Retinal pigment epithelial cell (primary cell): ENCODE measurements at regions not wholly inside any gene's neighbourhood (a gene's known extent, or its start where the extent isn't known, plus 50 kb on each side); places are given as distances from the start of the nearest gene placed in this dataset.

Experiments used
- DNase-seq: peaks from one replicate; pipeline ENCODE4 v3.0.0-alpha.2; 2010; ENCODE audit warnings: low read depth
- H3K4me3 ChIP-seq: 2 replicates; pipeline ENCODE4 v1.5.1; 2011; ENCODE audit warnings: mild to moderate bottlenecking, low read length, control low read depth, moderate library complexity
- TF ChIP-seq, protein P1 (sequence below): conservative IDR thresholded peaks from 2 replicates; pipeline ENCODE4 v1.5.1; 2011; ENCODE audit warnings: low read depth, low read length, control low read depth, inconsistent platforms

DNA sequence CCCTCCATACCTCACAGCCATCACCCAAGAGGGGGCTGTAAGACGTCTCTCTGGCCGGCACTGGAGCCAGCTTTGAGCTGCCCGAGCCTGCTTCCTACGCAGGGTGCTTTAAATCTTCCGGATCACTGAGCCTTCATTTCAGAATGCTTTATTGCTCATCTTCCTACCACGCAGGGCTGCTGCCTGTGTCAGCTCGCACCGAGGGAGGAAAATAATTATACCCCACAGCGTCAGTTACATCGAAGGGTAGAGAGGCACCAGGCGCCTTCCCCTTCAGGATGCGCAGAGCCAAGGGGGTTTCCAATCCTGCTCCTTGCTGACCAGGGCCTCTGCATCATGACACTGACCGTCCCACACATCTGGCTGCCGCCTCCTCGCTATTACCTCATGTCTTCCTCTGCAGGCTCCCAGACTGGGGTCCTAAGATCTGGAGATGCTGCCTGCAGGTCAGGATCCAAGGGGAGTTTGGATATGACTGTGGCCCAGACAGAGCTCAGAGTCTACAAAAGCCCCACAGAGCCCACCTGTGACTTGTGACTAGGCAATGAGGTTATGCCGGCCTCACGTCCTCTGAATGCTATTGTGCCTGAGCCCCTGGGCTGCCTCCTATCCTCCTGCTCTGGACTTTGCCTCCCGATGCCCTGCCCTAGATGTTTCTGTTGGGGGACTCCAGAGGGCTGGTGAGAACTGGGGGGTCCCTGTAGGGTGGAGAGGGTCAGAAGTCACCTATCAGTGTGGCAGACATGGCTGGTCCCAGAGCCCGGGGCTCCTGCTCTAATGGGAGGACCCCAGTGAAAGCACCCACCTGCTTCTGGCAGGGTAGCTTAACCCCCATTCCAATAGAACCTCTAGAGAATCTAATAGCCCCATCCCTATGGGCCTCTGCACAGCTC lies 220.3 kb upstream of the RTL1 start:
- H3K4me3 ChIP-seq = no peak overlapping the region
- TF ChIP-seq, protein P1, sequence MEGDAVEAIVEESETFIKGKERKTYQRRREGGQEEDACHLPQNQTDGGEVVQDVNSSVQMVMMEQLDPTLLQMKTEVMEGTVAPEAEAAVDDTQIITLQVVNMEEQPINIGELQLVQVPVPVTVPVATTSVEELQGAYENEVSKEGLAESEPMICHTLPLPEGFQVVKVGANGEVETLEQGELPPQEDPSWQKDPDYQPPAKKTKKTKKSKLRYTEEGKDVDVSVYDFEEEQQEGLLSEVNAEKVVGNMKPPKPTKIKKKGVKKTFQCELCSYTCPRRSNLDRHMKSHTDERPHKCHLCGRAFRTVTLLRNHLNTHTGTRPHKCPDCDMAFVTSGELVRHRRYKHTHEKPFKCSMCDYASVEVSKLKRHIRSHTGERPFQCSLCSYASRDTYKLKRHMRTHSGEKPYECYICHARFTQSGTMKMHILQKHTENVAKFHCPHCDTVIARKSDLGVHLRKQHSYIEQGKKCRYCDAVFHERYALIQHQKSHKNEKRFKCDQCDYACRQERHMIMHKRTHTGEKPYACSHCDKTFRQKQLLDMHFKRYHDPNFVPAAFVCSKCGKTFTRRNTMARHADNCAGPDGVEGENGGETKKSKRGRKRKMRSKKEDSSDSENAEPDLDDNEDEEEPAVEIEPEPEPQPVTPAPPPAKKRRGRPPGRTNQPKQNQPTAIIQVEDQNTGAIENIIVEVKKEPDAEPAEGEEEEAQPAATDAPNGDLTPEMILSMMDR = no peak
- DNase-seq = no peak

- TF ChIP-seq, protein P1 = no peak
- no peak for DNase-seq
Observed at GRCh38 chr14:101124815-101125214, 221.3 kb upstream of the RTL1 start.

GRCh38 chr14:101125313-101125712 lies 221.8 kb upstream of the RTL1 start:
- DNase-seq = no peak
- H3K4me3 ChIP-seq = no peak overlapping the region
- TF ChIP-seq, protein P1 = no peak

More at GRCh38 chr14:101124815-101125214, 221.3 kb upstream of the RTL1 start:
- no peak overlapping the region for H3K4me3 ChIP-seq

DNA sequence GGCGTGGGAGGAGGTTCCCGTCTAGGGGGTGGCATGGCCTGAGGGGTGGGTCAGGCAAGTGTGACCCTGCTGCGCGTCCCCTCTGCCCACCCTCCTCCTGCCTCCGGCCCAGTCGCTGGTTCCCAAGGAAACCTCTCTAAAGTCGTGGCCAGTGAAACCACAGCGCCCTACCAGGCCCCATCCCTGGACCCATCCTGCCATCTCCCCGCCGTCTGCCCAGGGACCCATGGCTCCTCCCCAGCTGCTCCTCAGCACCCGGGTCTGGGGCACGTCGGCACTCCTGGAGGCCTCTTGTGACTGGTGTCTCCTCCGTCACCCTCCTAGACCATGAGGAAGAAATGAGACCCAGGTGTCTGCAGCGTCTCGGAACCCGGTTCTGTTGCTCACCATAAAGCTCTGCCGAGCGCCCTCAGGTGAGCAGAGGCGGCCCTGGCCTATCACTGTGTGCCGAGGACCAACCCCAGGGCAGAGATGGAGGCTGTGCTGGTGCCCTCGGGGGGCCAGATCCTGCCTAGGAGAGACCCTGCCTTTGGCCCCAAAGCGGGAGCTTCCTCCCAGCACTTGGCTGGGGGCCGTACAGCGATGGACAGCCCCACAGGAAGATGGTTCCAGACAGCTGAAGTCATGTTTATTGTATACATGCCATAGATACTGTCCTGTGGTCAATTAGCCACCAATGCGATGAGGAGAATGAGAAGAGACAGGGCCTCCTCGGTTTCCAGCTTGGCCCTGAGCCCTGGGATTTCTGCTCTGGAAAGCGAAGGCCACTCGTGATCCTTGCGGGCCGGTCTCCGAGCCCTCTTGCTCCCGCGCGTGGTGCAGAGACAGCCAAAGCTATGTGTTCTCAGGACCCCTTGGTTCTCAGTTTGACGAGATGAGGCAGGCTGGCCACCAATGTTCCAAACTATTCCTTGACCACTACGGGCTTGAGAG lies 222.5 kb upstream of the RTL1 start:
- DNase-seq = no peak
- H3K4me3 ChIP-seq = no peak overlapping the region
- TF ChIP-seq, protein P1 = no peak

DNA sequence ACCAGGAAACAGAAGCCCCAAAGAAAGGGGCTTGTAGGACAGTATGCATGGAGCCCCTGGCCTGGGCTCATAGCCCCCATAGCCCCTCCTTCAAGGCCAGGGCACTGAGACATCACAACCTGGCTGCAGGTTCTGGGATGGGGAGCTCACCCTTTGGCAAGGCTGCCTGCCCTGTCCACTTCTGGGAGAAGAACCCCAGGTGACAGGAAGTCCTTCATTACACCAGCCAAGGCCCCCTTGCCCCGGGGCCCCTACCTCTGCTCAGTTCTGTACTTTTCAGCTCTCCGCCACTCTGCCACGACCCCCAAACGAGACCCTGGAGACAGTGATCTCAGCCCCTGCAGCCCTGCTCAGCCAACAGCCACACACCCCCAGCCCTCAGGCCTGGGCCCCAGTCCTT lies 223.2 kb upstream of the RTL1 start:
- TF ChIP-seq, protein P1 = no peak
- DNase-seq = no peak
- no peak overlapping the region for H3K4me3 ChIP-seq

- H3K4me3 ChIP-seq = no peak overlapping the region
- no peak for DNase-seq
- TF ChIP-seq, protein P1 = no peak
Observed at GRCh38 chr14:101127224-101127623, 223.7 kb upstream of the RTL1 start.
